B cell (primary cell): ENCODE measurements at regions not wholly inside any gene's neighbourhood (a gene's known extent, or its start where the extent isn't known, plus 50 kb on each side); places are given as distances from the start of the nearest gene placed in this dataset.

Experiments
- EZH2 ChIP-seq: IDR thresholded peaks from 2 replicates; pipeline ENCODE4 v1.6.1; 2012; ENCODE audit warnings: borderline replicate concordance, low read depth, mild to moderate bottlenecking, moderate library complexity, low read length; ENCODE audit not compliant: insufficient read depth, poor library complexity, severe bottlenecking
- TF ChIP-seq, protein P1 (sequence below): fragments of 200-600 bp; IDR thresholded peaks from one replicate; pipeline ENCODE4 v1.8.0; 2022; ENCODE audit warnings: antibody characterized with exemption, mild to moderate bottlenecking

- TF ChIP-seq, protein P1, sequence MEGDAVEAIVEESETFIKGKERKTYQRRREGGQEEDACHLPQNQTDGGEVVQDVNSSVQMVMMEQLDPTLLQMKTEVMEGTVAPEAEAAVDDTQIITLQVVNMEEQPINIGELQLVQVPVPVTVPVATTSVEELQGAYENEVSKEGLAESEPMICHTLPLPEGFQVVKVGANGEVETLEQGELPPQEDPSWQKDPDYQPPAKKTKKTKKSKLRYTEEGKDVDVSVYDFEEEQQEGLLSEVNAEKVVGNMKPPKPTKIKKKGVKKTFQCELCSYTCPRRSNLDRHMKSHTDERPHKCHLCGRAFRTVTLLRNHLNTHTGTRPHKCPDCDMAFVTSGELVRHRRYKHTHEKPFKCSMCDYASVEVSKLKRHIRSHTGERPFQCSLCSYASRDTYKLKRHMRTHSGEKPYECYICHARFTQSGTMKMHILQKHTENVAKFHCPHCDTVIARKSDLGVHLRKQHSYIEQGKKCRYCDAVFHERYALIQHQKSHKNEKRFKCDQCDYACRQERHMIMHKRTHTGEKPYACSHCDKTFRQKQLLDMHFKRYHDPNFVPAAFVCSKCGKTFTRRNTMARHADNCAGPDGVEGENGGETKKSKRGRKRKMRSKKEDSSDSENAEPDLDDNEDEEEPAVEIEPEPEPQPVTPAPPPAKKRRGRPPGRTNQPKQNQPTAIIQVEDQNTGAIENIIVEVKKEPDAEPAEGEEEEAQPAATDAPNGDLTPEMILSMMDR = no peak
- TF ChIP-seq EZH2 = no peak
Measured at GRCh38 chr14:25274529-25274928, 224.6 kb upstream of the STXBP6 start.
